T-cell (primary cell): ENCODE measurements at regions not wholly inside any gene's neighbourhood (a gene's known extent, or its start where the extent isn't known, plus 50 kb on each side); places are given as distances from the start of the nearest gene placed in this dataset.

Experiments used
- ATAC-seq, 4 experiments: fragments of 200-7000 bp in 3 of 4; fragments of 150-1000 bp in 1 of 4; cut with Tn5 transposase; replicated peaks in 1 of 4; 1 replicate in 3 of 4; 2 replicates in 1 of 4; pipeline ENCODE4 v1.10.0; 2021; ENCODE audit warnings: moderate library complexity in 3 of 4, mild to moderate bottlenecking in 2 of 4, moderate number of reproducible peaks in 1 of 4
- CTCF ChIA-PET, 2 donors: fragments of 300-600 bp; sonication (Branson Sonifier 250); formaldehyde crosslinking; loops; one replicate each; lab custom pipeline; 2022; ENCODE audit warnings: antibody characterized with exemption in 2 of 2; lab: Charles Lee
- POLR2A ChIA-PET, 2 donors: fragments of 300-600 bp; sonication (Branson Sonifier 250); formaldehyde crosslinking; loops; one replicate each; lab custom pipeline; 2022; ENCODE audit warnings: antibody characterized with exemption in 2 of 2; lab: Charles Lee
- DNase-seq, 35 experiments: peaks; one replicate each; pipeline versions ENCODE4 v3.0.0 to v3.0.0-alpha.2; 2013 to 2023
- H3K27ac ChIP-seq: one replicate; pipeline ENCODE4 v1.5.1; 2013; ENCODE audit warnings: low read length
- H3K27me3 ChIP-seq, 2 experiments: replicated peaks in 1 of 2; 1 replicate in 1 of 2; 2 replicates in 1 of 2; pipeline versions ENCODE4 v1.6.1 to v1.7.0; 2013; ENCODE audit warnings: low read length in 1 of 2, mixed read lengths in 1 of 2; ENCODE audit not compliant: control insufficient read depth in 2 of 2, insufficient read depth in 2 of 2; ENCODE audit errors: extremely low read depth in 1 of 2
- H3K36me3 ChIP-seq, 2 donors: 1 replicate in 1 of 2; 2 replicates in 1 of 2; pipeline versions ENCODE4 v1.6.1 to v1.7.0; 2013; ENCODE audit warnings: low read length in 1 of 2; ENCODE audit not compliant: control insufficient read depth in 2 of 2, insufficient read depth in 1 of 2; ENCODE audit errors: extremely low read depth in 1 of 2
- H3K4me1 ChIP-seq, 2 experiments: 1 replicate in 1 of 2; 2 replicates in 1 of 2; pipeline versions ENCODE4 v1.6.1 to v1.7.0; 2013; ENCODE audit warnings: low read length in 2 of 2, mixed read lengths in 1 of 2; ENCODE audit not compliant: insufficient read depth in 2 of 2, control insufficient read depth in 1 of 2; ENCODE audit errors: extremely low read depth in 1 of 2
- H3K4me3 ChIP-seq, 2 donors: 1 replicate in 1 of 2; 2 replicates in 1 of 2; pipeline versions ENCODE4 v1.5.1 to v1.7.0; 2013; ENCODE audit warnings: mild to moderate bottlenecking in 2 of 2, low read length in 1 of 2, moderate library complexity in 1 of 2; ENCODE audit not compliant: control insufficient read depth in 1 of 2; ENCODE audit errors: extremely low read depth in 1 of 2
- H3K9me3 ChIP-seq: 2 replicates; pipeline ENCODE4 v1.7.0; 2013
- H3K27ac Mint-ChIP-seq, 2 donors: one replicate each; pipeline ENCODE4 v1.8.0; 2020 to 2021; ENCODE audit warnings: mild to moderate bottlenecking in 2 of 2, mixed read lengths in 2 of 2
- H3K27me3 Mint-ChIP-seq, 2 donors: one replicate each; pipeline ENCODE4 v1.8.0; 2021 to 2022; ENCODE audit warnings: mixed read lengths in 2 of 2
- H3K36me3 Mint-ChIP-seq: one replicate; pipeline ENCODE4 v1.8.0; 2021; ENCODE audit warnings: mixed read lengths
- H3K4me1 Mint-ChIP-seq, 3 donors: one replicate each; pipeline ENCODE4 v1.8.0; 2020 to 2022; ENCODE audit warnings: mixed read lengths in 3 of 3, mild to moderate bottlenecking in 1 of 3
- H3K4me3 Mint-ChIP-seq, 3 donors: one replicate each; pipeline ENCODE4 v1.8.0; 2020 to 2022; ENCODE audit warnings: mild to moderate bottlenecking in 3 of 3, mixed read lengths in 3 of 3, moderate library complexity in 3 of 3
- H3K9me3 Mint-ChIP-seq, 3 donors: one replicate each; pipeline ENCODE4 v1.8.0; 2020 to 2022; ENCODE audit warnings: mixed read lengths in 3 of 3
- WGBS: methylation state at CpG from one replicate; pipeline ENCODE4 v1.1.5; 2013; ENCODE audit warnings: missing lambda C conversion rate; ENCODE audit not compliant: insufficient coverage; 5-methylcytosine and 5-hydroxymethylcytosine counted together

DNA sequence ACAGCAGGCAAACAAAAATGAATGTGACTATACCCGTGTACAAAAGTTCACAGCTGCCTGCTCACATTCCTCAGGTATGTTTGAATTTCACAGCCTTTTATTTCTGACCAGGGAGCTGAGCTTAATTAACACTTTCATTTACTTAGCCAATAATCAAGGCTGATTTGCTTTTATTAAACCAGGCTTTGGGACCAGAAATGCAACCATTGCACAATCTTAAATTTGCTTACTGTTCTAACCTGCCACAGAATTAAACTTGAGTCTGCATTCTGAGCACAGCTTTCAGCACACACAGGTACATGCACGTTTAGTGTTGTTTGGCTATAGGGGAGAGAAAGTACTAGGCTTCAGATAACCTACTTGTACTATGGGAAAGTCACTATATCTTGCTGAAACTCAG, 372.4 kb upstream of the ATP5MC3 start:
- Histone ChIP-seq H3K4me3 (no peak overlapping the region), H3K27ac (no peak overlapping the region), H3K9me3 (no peaks in the 10 kb centered on the region), H3K36me3 (no peaks in the 10 kb centered on the region), H3K27me3 (no peaks in the 10 kb centered on the region), H3K4me1 (no peaks in the 10 kb centered on the region)
- Mint-ChIP-seq H3K27me3 (peaks cover 16 to 38% of the 10 kb centered on the region in 2 donors), H3K4me1 (no peaks in the 10 kb centered on the region), H3K4me3 (no peak overlapping the region), H3K9me3 (no peaks in the 10 kb centered on the region), H3K36me3 (no peaks in the 10 kb centered on the region), H3K27ac (no peak overlapping the region)
- ChIA-PET POLR2A (interaction anchor here in 1 of 2 donors (0.6 kb wide), 1 partner anchor 890 kb away, joined by 7 read pairs; no protein-coding TSS in a partner anchor), CTCF (interaction anchor here in 1 of 2 donors (0.7 kb wide), 1 partner anchor 89 kb away, joined by 3 read pairs; no protein-coding TSS in a partner anchor)
- ATAC-seq (no peak), DNase-seq (no peak)
- WGBS, result 58% methylated on average over 1 of the region's 2 CpGs

DNA sequence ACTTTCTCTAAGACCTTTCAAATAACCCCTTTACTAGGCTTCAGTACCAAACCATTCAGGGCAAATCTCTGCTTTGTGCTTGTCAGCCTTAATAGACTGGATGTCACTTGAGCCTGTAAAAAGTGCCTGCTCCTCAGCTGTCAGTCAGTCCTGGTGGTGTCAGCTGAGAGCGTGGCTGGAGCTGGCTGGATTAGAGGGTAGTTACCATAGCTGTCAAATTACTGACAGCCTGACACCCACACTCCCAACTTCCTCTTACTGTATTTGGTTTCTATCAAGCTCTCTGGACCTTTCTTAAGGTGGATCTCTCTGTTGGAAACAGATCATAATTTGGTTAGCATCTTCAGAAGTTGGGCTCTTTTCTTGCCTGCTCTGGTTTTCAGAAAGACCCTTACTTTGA, 371.4 kb upstream of the ATP5MC3 start:
- no CpG with 5 or more reads among the region's 1 CpG for WGBS
- CTCF ChIA-PET, result no interaction called here
- Histone ChIP-seq H3K4me3 (no peak overlapping the region), H3K27me3 (no peaks in the 10 kb centered on the region), H3K9me3 (no peaks in the 10 kb centered on the region), H3K27ac (no peak overlapping the region), H3K36me3 (no peaks in the 10 kb centered on the region), H3K4me1 (no peaks in the 10 kb centered on the region)
- Mint-ChIP-seq H3K27ac (no peak overlapping the region), H3K4me1 (no peaks in the 10 kb centered on the region), H3K27me3 (peaks cover 14 to 40% of the 10 kb centered on the region in 2 donors), H3K9me3 (no peaks in the 10 kb centered on the region), H3K4me3 (no peak overlapping the region), H3K36me3 (no peaks in the 10 kb centered on the region)
- no peak for DNase-seq
- no peak for ATAC-seq
- POLR2A ChIA-PET, result no interaction called here

DNA sequence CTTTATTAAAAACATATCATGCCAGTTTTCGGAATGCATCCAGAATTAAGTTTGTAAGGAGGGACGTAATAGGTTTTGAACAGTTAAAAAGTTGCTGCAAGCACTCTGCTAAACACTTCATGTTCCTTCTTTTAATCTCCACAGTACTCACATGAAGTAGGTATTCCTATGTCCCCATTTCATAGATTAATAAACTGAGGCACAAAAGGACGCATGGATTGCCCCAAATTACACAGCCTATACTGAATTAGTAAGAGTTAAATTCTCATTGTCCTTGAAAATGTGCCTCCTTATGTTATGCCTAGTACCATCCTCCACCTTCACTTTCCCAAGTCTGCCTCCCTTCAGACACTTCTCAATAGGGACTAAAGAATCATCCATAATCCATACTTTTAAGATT, 358.9 kb upstream of the ATP5MC3 start:
- H3K36me3 Mint-ChIP-seq, result no peaks in the 10 kb centered on the region
- ATAC-seq (no peak), DNase-seq (no peak)
- no peak overlapping the region for H3K4me3 Mint-ChIP-seq
- H3K27me3 ChIP-seq, result no peaks in the 10 kb centered on the region
- no peak overlapping the region for H3K4me3 ChIP-seq
- no peaks in the 10 kb centered on the region for H3K4me1 Mint-ChIP-seq
- no CpG with 5 or more reads among the region's 3 CpGs for WGBS
- CTCF ChIA-PET, result no interaction called here
- no peaks in the 10 kb centered on the region for H3K36me3 ChIP-seq
- POLR2A ChIA-PET, result no interaction called here
- H3K27me3 Mint-ChIP-seq, result peaks cover 0 to 4% of the 10 kb centered on the region in 2 donors
- no peak overlapping the region for H3K27ac ChIP-seq
- no peak overlapping the region for H3K27ac Mint-ChIP-seq
- H3K9me3 ChIP-seq, result no peaks in the 10 kb centered on the region
- peaks cover 12 to 24% (median 18%) of the 10 kb centered on the region in 3 donors for H3K9me3 Mint-ChIP-seq
- no peaks in the 10 kb centered on the region for H3K4me1 ChIP-seq

DNA sequence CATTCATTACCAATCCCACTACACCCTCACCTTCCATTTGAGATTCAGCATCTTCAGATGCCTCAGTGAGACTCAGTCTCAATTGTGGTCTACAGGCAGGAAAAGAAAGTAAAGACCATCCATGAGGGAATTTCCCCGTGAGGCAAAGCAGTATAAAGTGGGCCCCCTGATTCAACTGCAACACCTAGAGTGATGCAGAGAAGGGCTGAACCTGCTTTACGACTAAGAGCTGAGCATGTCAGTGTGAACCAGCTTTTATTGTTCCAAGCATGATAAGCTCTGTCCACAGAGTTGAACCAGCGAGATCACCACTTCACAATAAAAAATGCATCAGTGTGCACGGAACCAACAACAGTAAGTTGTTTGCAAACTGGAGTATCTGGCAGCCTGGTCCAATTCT, 357.6 kb upstream of the ATP5MC3 start:
- Histone ChIP-seq H3K4me1 (no peaks in the 10 kb centered on the region), H3K4me3 (no peak overlapping the region), H3K9me3 (no peaks in the 10 kb centered on the region), H3K27me3 (no peaks in the 10 kb centered on the region), H3K27ac (no peak overlapping the region), H3K36me3 (no peaks in the 10 kb centered on the region)
- DNase-seq (no peak), ATAC-seq (no peak)
- 89% methylated on average over 4 of the region's 4 CpGs for WGBS
- no peaks in the 10 kb centered on the region for H3K4me1 Mint-ChIP-seq
- no peaks in the 10 kb centered on the region for H3K36me3 Mint-ChIP-seq
- ChIA-PET CTCF (interaction anchor here in 1 of 2 donors (0.5 kb wide), 1 partner anchor 49 kb away, joined by 3 read pairs; no protein-coding TSS in a partner anchor), POLR2A (no interaction called here)
- peaks cover 0 to 4% of the 10 kb centered on the region in 2 donors for H3K27me3 Mint-ChIP-seq
- no peak overlapping the region for H3K27ac Mint-ChIP-seq
- H3K9me3 Mint-ChIP-seq, result peaks cover 8 to 18% (median 11%) of the 10 kb centered on the region in 3 donors
- no peak overlapping the region for H3K4me3 Mint-ChIP-seq

DNA sequence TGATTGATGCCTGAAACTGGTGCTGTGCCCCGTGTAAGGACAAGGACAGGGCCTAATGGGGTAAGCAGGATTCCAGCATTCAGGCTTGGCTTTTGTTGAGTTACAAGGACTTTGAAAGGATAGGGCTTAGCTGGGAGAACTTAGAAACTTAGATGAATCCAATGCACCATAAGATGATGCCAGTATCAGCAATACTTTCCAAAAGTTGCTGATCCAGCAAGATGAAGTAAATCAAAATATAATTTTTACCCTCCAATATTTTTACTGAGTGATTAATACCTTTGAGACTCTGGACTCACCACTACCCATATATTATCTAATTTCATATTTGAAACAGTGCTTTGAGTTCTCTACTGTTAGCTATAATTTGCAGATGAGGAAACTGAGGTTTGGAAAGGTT, 354.5 kb upstream of the ATP5MC3 start:
- H3K27me3 ChIP-seq, result no peaks in the 10 kb centered on the region
- ATAC-seq (no peak), DNase-seq (no peak)
- CTCF ChIA-PET, result no interaction called here
- H3K9me3 ChIP-seq, result no peaks in the 10 kb centered on the region
- Mint-ChIP-seq H3K27me3 (peaks cover 2 to 4% of the 10 kb centered on the region in 2 donors), H3K27ac (no peak overlapping the region), H3K4me3 (no peak overlapping the region), H3K36me3 (no peaks in the 10 kb centered on the region), H3K9me3 (peaks cover 3 to 7% (median 5%) of the 10 kb centered on the region in 3 donors), H3K4me1 (no peaks in the 10 kb centered on the region)
- no peak overlapping the region for H3K27ac ChIP-seq
- no peaks in the 10 kb centered on the region for H3K4me1 ChIP-seq
- no CpG with 5 or more reads among the region's 1 CpG for WGBS
- H3K4me3 ChIP-seq, result no peak overlapping the region
- POLR2A ChIA-PET, result no interaction called here
- H3K36me3 ChIP-seq, result no peaks in the 10 kb centered on the region

DNA sequence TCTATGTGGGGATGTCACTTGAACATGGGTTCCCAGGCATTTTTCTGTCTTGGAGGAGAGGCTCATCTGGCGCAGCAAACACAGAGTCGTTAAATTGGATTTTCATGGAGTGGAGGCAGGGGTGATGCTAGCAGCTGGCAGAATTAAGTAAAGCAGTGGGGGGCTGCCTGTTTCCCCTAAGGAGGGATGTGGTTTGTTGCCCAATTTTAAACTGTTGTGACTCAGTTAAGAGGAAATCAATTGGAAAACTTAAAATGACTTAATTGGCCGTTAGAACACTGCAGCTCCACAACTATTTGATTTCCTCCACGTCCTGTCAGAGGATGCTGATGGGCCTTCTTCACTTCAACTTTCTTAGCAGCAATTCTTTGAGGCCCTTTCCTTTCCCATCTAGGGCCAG, 354.1 kb upstream of the ATP5MC3 start:
- Histone ChIP-seq H3K4me3 (no peak overlapping the region), H3K4me1 (no peaks in the 10 kb centered on the region), H3K36me3 (no peaks in the 10 kb centered on the region), H3K27me3 (no peaks in the 10 kb centered on the region), H3K27ac (no peak overlapping the region), H3K9me3 (no peaks in the 10 kb centered on the region)
- Mint-ChIP-seq H3K4me1 (no peaks in the 10 kb centered on the region), H3K27me3 (peaks cover 3 to 4% of the 10 kb centered on the region in 2 donors), H3K27ac (no peak overlapping the region), H3K9me3 (peaks cover 3 to 7% (median 5%) of the 10 kb centered on the region in 3 donors), H3K4me3 (no peak overlapping the region), H3K36me3 (no peaks in the 10 kb centered on the region)
- POLR2A ChIA-PET, result no interaction called here
- ATAC-seq, result no peak
- WGBS, result 69% methylated on average over 4 of the region's 4 CpGs
- DNase-seq, result no peak
- CTCF ChIA-PET, result no interaction called here

DNA sequence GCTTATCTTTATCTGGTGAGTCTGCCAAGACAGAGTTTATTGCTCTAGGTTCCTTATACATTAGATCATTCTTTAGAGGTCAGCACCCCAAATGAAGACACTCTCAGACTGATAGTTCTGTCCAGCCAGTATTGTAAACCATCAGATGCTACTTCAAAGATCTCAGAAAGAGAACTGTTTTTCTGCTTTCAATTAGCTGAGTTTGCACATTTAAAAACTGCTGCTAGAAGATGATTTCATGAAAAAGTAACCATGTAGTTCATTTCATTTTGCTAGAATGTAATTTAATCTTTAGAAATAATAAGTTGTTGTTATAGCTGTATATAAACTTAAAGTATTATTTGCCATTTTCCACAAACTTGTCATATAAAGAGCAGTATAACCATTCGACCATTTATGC, 344.5 kb upstream of the ATP5MC3 start:
- H3K4me3 Mint-ChIP-seq, result no peak overlapping the region
- H3K4me1 Mint-ChIP-seq, result no peaks in the 10 kb centered on the region
- no peak for DNase-seq
- Histone ChIP-seq H3K36me3 (no peaks in the 10 kb centered on the region), H3K4me1 (no peaks in the 10 kb centered on the region), H3K4me3 (no peak overlapping the region), H3K27ac (no peak overlapping the region), H3K9me3 (no peaks in the 10 kb centered on the region), H3K27me3 (peaks cover 0 to 3% of the 10 kb centered on the region in 2 experiments)
- no peaks in the 10 kb centered on the region for H3K36me3 Mint-ChIP-seq
- peaks cover 2 to 4% of the 10 kb centered on the region in 2 donors for H3K27me3 Mint-ChIP-seq
- ATAC-seq, result no peak
- H3K9me3 Mint-ChIP-seq, result peaks cover 0 to 3% (median 0%) of the 10 kb centered on the region in 3 donors
- WGBS, result no CpG with 5 or more reads among the region's 1 CpG
- POLR2A ChIA-PET, result interaction anchor here in 1 of 2 donors (0.5 kb wide), 1 partner anchor 15 kb away, joined by 3 read pairs; no protein-coding TSS in a partner anchor
- CTCF ChIA-PET, result no interaction called here
- H3K27ac Mint-ChIP-seq, result no peak overlapping the region
